GM23338 (cell line): ENCODE measurements at regions not wholly inside any gene's neighbourhood (a gene's known extent, or its start where the extent isn't known, plus 50 kb on each side); places are given as distances from the start of the nearest gene placed in this dataset.

Source experiments
- ATAC-seq: fragments of 200-7000 bp; cut with Tn5 transposase; 3 replicates; pipeline ENCODE4 v1.9.1; 2020
- DNase-seq: peaks from one replicate; pipeline ENCODE4 v3.0.0-alpha.2; 2015; ENCODE audit warnings: low spot score
- H2AFZ ChIP-seq: fragments of 200-600 bp; sonication (generic); 2 replicates; pipeline ENCODE4 v1.8.0; 2016; ENCODE audit warnings: antibody characterized with exemption, mild to moderate bottlenecking, moderate library complexity
- H3F3A ChIP-seq: fragments of 200-600 bp; sonication (generic); replicated peaks from 2 replicates; pipeline ENCODE4 v1.8.0; 2017; ENCODE audit warnings: antibody characterized with exemption, mixed run types, low read depth
- H3K27ac ChIP-seq: fragments of 200-600 bp; sonication (generic); 2 replicates; pipeline ENCODE4 v1.6.1; 2016; ENCODE audit warnings: low read depth
- H3K27me3 ChIP-seq: fragments of 200-600 bp; sonication (generic); 2 replicates; pipeline ENCODE4 v1.8.0; 2016; ENCODE audit warnings: mild to moderate bottlenecking, mixed run types, moderate library complexity; ENCODE audit not compliant: insufficient read depth
- H3K36me3 ChIP-seq: fragments of 200-600 bp; sonication (generic); 2 replicates; pipeline ENCODE4 v1.8.0; 2016; ENCODE audit warnings: mild to moderate bottlenecking; ENCODE audit not compliant: insufficient read depth
- H3K4me1 ChIP-seq: fragments of 200-600 bp; sonication (generic); 2 replicates; pipeline ENCODE4 v1.8.0; 2016; ENCODE audit warnings: mild to moderate bottlenecking, moderate library complexity; ENCODE audit not compliant: insufficient read depth
- H3K4me2 ChIP-seq: fragments of 200-600 bp; sonication (generic); 2 replicates; pipeline ENCODE4 v1.7.1; 2017; ENCODE audit warnings: mixed run types
- H3K4me3 ChIP-seq: fragments of 200-600 bp; sonication (generic); 2 replicates; pipeline ENCODE4 v1.6.1; 2016; ENCODE audit warnings: mixed run types
- H3K79me2 ChIP-seq: fragments of 200-600 bp; sonication (generic); replicated peaks from 2 replicates; pipeline ENCODE4 v1.8.0; 2017; ENCODE audit warnings: mild to moderate bottlenecking; ENCODE audit not compliant: insufficient read depth
- H3K9me2 ChIP-seq: fragments of 200-600 bp; sonication (generic); 2 replicates; pipeline ENCODE4 v1.8.0; 2017; ENCODE audit not compliant: insufficient read depth
- H4K20me1 ChIP-seq: fragments of 200-600 bp; sonication (generic); replicated peaks from 2 replicates; pipeline ENCODE4 v1.8.0; 2017; ENCODE audit warnings: mild to moderate bottlenecking; ENCODE audit not compliant: insufficient read depth
- H3K27ac Mint-ChIP-seq: 2 replicates; pipeline ENCODE4 v1.8.0; 2020; ENCODE audit warnings: inconsistent platforms, mild to moderate bottlenecking, moderate library complexity, mixed read lengths
- H3K27me3 Mint-ChIP-seq: 3 replicates; pipeline ENCODE4 v1.8.0; 2022; ENCODE audit warnings: low read depth, mild to moderate bottlenecking, moderate library complexity, mixed read lengths, inconsistent platforms; ENCODE audit not compliant: insufficient read depth, poor library complexity
- H3K36me3 Mint-ChIP-seq: 3 replicates; pipeline ENCODE4 v1.8.0; 2021; ENCODE audit warnings: low read depth, mild to moderate bottlenecking, inconsistent platforms, moderate library complexity, mixed read lengths
- H3K4me1 Mint-ChIP-seq: 3 replicates; pipeline ENCODE4 v1.8.0; 2020; ENCODE audit warnings: mild to moderate bottlenecking, inconsistent platforms, mixed read lengths
- H3K4me3 Mint-ChIP-seq: 3 replicates; pipeline ENCODE4 v1.8.0; 2021; ENCODE audit warnings: moderate library complexity, mild to moderate bottlenecking, inconsistent platforms, mixed read lengths
- H3K9me3 Mint-ChIP-seq: 3 replicates; pipeline ENCODE4 v1.8.0; 2020; ENCODE audit warnings: moderate library complexity, mild to moderate bottlenecking, inconsistent platforms, mixed read lengths
- CREB1 ChIP-seq: fragments of 250-450 bp; sonication (Bioruptor Pico); IDR thresholded peaks from 2 replicates; pipeline ENCODE4 v1.5.0; 2020; ENCODE audit warnings: low read depth, mild to moderate bottlenecking, moderate library complexity
- EZH2phosphoT487 ChIP-seq: fragments of 200-600 bp; sonication (generic); IDR thresholded peaks from one replicate; pipeline ENCODE4 v1.8.1; 2018; ENCODE audit warnings: antibody characterized with exemption; ENCODE audit not compliant: unreplicated experiment
- JUNB ChIP-seq: IDR thresholded peaks from one replicate; pipeline ENCODE4 v1.6.1; 2016; ENCODE audit warnings: antibody characterized with exemption; ENCODE audit not compliant: unreplicated experiment
- NANOG ChIP-seq: IDR thresholded peaks from 2 replicates; pipeline ENCODE4 v1.6.1; 2016; ENCODE audit warnings: antibody characterized with exemption, borderline replicate concordance
- ZNF114 ChIP-seq: fragments of 250-450 bp; sonication (Bioruptor Pico); IDR thresholded peaks from 2 replicates; pipeline ENCODE4 v1.5.0; 2020; ENCODE audit warnings: mild to moderate bottlenecking, moderate library complexity
- ZNF331 ChIP-seq: fragments of 250-450 bp; sonication (Bioruptor Pico); IDR thresholded peaks from 2 replicates; pipeline ENCODE4 v1.5.0; 2020; ENCODE audit warnings: low read depth, mild to moderate bottlenecking, moderate library complexity
- TF ChIP-seq, protein P1 (sequence below): IDR thresholded peaks from one replicate; pipeline ENCODE4 v1.6.1; 2018; ENCODE audit warnings: antibody characterized with exemption; ENCODE audit not compliant: unreplicated experiment
- TF ChIP-seq, protein P2 (sequence below), 2 experiments: fragments of 200-600 bp in 1 of 2; sonication (generic) in 1 of 2; conservative IDR thresholded peaks; 2 replicates each; pipeline versions ENCODE4 v1.5.1 to v1.6.1; 2016 to 2017; ENCODE audit warnings: antibody characterized with exemption in 2 of 2, low read depth in 2 of 2, mild to moderate bottlenecking in 2 of 2, moderate library complexity in 1 of 2
- TF ChIP-seq, protein P3 (sequence below): IDR thresholded peaks from 2 replicates; pipeline ENCODE4 v1.6.1; 2016; ENCODE audit warnings: antibody characterized with exemption
- TF ChIP-seq, protein P4 (sequence below): fragments of 250-450 bp; sonication (Bioruptor Pico); IDR thresholded peaks from 2 replicates; pipeline ENCODE4 v1.5.0; 2020; ENCODE audit warnings: mild to moderate bottlenecking, moderate library complexity

DNA sequence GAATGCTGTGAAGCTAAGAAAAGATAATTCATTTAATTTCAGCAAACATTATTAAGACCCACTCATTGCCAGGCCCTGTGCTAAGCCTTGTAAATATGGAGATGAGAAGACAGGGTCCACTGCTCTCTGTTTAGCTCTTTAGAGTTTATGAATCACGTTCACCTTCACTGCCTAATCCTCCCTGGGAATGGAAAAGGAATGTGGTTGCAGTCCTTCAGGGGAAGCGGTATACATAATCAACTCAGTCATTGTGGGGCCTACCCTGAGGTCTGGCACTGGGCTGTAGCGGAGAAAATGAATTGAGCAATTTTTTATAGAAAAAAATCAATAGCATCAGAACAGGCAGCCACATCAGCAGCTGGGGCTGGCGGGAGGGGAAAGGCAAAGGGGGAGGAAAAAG lies 412.1 kb upstream of the NFIA start (continued):
- TF ChIP-seq, protein P1, sequence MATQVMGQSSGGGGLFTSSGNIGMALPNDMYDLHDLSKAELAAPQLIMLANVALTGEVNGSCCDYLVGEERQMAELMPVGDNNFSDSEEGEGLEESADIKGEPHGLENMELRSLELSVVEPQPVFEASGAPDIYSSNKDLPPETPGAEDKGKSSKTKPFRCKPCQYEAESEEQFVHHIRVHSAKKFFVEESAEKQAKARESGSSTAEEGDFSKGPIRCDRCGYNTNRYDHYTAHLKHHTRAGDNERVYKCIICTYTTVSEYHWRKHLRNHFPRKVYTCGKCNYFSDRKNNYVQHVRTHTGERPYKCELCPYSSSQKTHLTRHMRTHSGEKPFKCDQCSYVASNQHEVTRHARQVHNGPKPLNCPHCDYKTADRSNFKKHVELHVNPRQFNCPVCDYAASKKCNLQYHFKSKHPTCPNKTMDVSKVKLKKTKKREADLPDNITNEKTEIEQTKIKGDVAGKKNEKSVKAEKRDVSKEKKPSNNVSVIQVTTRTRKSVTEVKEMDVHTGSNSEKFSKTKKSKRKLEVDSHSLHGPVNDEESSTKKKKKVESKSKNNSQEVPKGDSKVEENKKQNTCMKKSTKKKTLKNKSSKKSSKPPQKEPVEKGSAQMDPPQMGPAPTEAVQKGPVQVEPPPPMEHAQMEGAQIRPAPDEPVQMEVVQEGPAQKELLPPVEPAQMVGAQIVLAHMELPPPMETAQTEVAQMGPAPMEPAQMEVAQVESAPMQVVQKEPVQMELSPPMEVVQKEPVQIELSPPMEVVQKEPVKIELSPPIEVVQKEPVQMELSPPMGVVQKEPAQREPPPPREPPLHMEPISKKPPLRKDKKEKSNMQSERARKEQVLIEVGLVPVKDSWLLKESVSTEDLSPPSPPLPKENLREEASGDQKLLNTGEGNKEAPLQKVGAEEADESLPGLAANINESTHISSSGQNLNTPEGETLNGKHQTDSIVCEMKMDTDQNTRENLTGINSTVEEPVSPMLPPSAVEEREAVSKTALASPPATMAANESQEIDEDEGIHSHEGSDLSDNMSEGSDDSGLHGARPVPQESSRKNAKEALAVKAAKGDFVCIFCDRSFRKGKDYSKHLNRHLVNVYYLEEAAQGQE = no peak
- TF ChIP-seq NANOG (no peak), JUNB (no peak), ZNF114 (CRISPR knock-in tag) (no peak)
- TF ChIP-seq, protein P2, sequence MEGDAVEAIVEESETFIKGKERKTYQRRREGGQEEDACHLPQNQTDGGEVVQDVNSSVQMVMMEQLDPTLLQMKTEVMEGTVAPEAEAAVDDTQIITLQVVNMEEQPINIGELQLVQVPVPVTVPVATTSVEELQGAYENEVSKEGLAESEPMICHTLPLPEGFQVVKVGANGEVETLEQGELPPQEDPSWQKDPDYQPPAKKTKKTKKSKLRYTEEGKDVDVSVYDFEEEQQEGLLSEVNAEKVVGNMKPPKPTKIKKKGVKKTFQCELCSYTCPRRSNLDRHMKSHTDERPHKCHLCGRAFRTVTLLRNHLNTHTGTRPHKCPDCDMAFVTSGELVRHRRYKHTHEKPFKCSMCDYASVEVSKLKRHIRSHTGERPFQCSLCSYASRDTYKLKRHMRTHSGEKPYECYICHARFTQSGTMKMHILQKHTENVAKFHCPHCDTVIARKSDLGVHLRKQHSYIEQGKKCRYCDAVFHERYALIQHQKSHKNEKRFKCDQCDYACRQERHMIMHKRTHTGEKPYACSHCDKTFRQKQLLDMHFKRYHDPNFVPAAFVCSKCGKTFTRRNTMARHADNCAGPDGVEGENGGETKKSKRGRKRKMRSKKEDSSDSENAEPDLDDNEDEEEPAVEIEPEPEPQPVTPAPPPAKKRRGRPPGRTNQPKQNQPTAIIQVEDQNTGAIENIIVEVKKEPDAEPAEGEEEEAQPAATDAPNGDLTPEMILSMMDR (conservative IDR thresholded peaks at IDR 0.05; ENCODE audit: low read depth in 2 of 2) = no peak
- TF ChIP-seq, protein P3, sequence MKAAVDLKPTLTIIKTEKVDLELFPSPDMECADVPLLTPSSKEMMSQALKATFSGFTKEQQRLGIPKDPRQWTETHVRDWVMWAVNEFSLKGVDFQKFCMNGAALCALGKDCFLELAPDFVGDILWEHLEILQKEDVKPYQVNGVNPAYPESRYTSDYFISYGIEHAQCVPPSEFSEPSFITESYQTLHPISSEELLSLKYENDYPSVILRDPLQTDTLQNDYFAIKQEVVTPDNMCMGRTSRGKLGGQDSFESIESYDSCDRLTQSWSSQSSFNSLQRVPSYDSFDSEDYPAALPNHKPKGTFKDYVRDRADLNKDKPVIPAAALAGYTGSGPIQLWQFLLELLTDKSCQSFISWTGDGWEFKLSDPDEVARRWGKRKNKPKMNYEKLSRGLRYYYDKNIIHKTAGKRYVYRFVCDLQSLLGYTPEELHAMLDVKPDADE = no peak

DNA sequence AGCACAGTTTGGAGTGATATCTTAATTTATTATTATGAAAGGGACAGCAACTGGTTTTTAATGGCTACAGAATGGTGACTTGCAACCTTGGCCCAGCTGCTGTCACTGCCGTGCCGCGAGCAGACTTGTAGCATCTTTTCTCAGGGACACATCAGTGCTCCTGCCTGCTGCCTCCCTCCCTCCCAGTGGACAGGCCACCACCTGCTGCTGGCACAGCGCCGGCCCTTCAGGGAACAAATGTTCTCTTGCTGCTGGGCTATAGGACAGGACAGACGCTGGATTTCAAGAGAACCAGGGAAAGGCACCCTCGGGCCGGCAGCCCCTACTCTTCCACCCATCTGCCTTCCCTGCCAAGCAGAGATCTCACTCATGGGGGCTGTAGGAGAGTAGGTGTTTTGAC lies 413.8 kb upstream of the NFIA start:
- H3K27me3 ChIP-seq = no peaks in the 10 kb centered on the region
- no peak overlapping the region for H3K4me2 ChIP-seq
- Mint-ChIP-seq H3K9me3 (no peaks in the 10 kb centered on the region), H3K4me3 (no peak overlapping the region), H3K4me1 (no peaks in the 10 kb centered on the region; the same call in 2 of the 3 replicates), H3K27me3 (no peaks in the 10 kb centered on the region), H3K27ac (no peak overlapping the region), H3K36me3 (no peaks in the 10 kb centered on the region; the same call in 2 of the 3 replicates)
- peaks cover 14% of the 10 kb centered on the region; the same call in 1 of the 2 replicates for H3K9me2 ChIP-seq
- H4K20me1 ChIP-seq = no peaks in the 10 kb centered on the region
- no peak overlapping the region for H2AFZ ChIP-seq
- DNase-seq (no peak), ATAC-seq (no peak)
- no peaks in the 10 kb centered on the region for H3K36me3 ChIP-seq
- no peak overlapping the region for H3K4me3 ChIP-seq
- H3K4me1 ChIP-seq = no peaks in the 10 kb centered on the region
- H3F3A ChIP-seq = no peaks in the 10 kb centered on the region
- H3K79me2 ChIP-seq = no peaks in the 10 kb centered on the region
- no peak overlapping the region for H3K27ac ChIP-seq
- TF ChIP-seq, protein P3 = no peak
- TF ChIP-seq EZH2phosphoT487 (no peak), ZNF331 (CRISPR knock-in tag) (no peak), CREB1 (no peak)
- TF ChIP-seq, protein P4, sequence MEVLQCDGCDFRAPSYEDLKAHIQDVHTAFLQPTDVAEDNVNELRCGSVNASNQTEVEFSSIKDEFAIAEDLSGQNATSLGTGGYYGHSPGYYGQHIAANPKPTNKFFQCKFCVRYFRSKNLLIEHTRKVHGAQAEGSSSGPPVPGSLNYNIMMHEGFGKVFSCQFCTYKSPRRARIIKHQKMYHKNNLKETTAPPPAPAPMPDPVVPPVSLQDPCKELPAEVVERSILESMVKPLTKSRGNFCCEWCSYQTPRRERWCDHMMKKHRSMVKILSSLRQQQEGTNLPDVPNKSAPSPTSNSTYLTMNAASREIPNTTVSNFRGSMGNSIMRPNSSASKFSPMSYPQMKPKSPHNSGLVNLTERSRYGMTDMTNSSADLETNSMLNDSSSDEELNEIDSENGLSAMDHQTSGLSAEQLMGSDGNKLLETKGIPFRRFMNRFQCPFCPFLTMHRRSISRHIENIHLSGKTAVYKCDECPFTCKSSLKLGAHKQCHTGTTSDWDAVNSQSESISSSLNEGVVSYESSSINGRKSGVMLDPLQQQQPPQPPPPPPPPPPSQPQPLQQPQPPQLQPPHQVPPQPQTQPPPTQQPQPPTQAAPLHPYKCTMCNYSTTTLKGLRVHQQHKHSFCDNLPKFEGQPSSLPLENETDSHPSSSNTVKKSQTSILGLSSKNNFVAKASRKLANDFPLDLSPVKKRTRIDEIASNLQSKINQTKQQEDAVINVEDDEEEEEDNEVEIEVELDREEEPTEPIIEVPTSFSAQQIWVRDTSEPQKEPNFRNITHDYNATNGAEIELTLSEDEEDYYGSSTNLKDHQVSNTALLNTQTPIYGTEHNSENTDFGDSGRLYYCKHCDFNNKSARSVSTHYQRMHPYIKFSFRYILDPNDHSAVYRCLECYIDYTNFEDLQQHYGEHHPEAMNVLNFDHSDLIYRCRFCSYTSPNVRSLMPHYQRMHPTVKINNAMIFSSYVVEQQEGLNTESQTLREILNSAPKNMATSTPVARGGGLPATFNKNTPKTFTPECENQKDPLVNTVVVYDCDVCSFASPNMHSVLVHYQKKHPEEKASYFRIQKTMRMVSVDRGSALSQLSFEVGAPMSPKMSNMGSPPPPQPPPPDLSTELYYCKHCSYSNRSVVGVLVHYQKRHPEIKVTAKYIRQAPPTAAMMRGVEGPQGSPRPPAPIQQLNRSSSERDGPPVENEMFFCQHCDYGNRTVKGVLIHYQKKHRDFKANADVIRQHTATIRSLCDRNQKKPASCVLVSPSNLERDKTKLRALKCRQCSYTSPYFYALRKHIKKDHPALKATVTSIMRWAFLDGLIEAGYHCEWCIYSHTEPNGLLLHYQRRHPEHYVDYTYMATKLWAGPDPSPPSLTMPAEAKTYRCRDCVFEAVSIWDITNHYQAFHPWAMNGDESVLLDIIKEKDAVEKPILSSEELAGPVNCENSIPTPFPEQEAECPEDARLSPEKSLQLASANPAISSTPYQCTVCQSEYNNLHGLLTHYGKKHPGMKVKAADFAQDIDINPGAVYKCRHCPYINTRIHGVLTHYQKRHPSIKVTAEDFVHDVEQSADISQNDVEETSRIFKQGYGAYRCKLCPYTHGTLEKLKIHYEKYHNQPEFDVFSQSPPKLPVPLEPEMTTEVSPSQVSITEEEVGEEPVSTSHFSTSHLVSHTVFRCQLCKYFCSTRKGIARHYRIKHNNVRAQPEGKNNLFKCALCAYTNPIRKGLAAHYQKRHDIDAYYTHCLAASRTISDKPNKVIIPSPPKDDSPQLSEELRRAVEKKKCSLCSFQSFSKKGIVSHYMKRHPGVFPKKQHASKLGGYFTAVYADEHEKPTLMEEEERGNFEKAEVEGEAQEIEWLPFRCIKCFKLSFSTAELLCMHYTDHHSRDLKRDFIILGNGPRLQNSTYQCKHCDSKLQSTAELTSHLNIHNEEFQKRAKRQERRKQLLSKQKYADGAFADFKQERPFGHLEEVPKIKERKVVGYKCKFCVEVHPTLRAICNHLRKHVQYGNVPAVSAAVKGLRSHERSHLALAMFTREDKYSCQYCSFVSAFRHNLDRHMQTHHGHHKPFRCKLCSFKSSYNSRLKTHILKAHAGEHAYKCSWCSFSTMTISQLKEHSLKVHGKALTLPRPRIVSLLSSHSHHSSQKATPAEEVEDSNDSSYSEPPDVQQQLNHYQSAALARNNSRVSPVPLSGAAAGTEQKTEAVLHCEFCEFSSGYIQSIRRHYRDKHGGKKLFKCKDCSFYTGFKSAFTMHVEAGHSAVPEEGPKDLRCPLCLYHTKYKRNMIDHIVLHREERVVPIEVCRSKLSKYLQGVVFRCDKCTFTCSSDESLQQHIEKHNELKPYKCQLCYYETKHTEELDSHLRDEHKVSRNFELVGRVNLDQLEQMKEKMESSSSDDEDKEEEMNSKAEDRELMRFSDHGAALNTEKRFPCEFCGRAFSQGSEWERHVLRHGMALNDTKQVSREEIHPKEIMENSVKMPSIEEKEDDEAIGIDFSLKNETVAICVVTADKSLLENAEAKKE = no peak
